ENCODE measurements at regions not wholly inside any gene's neighbourhood (a gene's known extent, or its start where the extent isn't known, plus 50 kb on each side); places are given as distances from the start of the nearest gene placed in this dataset.

DNA sequence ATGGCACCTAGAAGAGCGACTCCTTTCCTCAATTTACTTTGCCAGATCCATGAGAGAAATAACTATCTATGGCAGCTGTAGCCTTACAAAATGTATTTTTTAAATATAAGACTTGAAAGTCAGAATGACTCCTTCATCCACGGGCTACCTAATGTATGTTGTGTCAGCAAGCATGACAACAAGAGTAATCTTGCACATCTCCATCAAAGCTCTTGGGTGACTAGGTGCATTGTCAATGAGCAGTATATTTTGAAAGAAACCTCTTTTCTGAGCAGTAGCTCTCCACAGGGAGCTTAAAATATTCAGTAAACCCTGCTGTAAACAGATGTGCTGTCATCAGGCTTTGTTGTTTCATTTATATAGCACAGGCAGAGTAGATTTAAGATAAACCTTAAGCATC is 757.2 kb upstream of the PHF14 start:
- TF ChIP-seq, protein P1, sequence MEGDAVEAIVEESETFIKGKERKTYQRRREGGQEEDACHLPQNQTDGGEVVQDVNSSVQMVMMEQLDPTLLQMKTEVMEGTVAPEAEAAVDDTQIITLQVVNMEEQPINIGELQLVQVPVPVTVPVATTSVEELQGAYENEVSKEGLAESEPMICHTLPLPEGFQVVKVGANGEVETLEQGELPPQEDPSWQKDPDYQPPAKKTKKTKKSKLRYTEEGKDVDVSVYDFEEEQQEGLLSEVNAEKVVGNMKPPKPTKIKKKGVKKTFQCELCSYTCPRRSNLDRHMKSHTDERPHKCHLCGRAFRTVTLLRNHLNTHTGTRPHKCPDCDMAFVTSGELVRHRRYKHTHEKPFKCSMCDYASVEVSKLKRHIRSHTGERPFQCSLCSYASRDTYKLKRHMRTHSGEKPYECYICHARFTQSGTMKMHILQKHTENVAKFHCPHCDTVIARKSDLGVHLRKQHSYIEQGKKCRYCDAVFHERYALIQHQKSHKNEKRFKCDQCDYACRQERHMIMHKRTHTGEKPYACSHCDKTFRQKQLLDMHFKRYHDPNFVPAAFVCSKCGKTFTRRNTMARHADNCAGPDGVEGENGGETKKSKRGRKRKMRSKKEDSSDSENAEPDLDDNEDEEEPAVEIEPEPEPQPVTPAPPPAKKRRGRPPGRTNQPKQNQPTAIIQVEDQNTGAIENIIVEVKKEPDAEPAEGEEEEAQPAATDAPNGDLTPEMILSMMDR (IDR thresholded peaks at IDR 0.05), result no peak
- TF ChIP-seq POLR2A (IDR thresholded peaks at IDR 0.05) (no peak), POLR2AphosphoS5 (IDR thresholded peaks at IDR 0.05) (no peak)
